ENCODE measurements at regions not wholly inside any gene's neighbourhood (a gene's known extent, or its start where the extent isn't known, plus 50 kb on each side); places are given as distances from the start of the nearest gene placed in this dataset.

GRCh38 chr11:71188886-71189767, 63.2 kb downstream of the SHANK2 start:
- TF ChIP-seq, protein P1, sequence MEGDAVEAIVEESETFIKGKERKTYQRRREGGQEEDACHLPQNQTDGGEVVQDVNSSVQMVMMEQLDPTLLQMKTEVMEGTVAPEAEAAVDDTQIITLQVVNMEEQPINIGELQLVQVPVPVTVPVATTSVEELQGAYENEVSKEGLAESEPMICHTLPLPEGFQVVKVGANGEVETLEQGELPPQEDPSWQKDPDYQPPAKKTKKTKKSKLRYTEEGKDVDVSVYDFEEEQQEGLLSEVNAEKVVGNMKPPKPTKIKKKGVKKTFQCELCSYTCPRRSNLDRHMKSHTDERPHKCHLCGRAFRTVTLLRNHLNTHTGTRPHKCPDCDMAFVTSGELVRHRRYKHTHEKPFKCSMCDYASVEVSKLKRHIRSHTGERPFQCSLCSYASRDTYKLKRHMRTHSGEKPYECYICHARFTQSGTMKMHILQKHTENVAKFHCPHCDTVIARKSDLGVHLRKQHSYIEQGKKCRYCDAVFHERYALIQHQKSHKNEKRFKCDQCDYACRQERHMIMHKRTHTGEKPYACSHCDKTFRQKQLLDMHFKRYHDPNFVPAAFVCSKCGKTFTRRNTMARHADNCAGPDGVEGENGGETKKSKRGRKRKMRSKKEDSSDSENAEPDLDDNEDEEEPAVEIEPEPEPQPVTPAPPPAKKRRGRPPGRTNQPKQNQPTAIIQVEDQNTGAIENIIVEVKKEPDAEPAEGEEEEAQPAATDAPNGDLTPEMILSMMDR (IDR thresholded peaks at IDR 0.05) = no peak
- no peak for TF ChIP-seq TCF7L2 (IDR thresholded peaks at IDR 0.05; ENCODE audit: low read depth, low read length)
